NCI-H82 (cell line): ENCODE measurements at regions not wholly inside any gene's neighbourhood (a gene's known extent, or its start where the extent isn't known, plus 50 kb on each side); places are given as distances from the start of the nearest gene placed in this dataset.
"Not testable (repeated sequence)": the region's sequence is repeated elsewhere in the genome, so short reads cannot be mapped to it uniquely, and the experiment has no call there.

Experiments
- DNase-seq: peaks from one replicate; lab custom pipeline; 2025; lab: John Stamatoyannopoulos, UW

- DNase-seq = not testable (repeated sequence)
Observed at GRCh38 chr5:154588833-154589425, 110.9 kb upstream of the HAND1 start.

- DNase-seq = no peak
Observed at GRCh38 chr5:154588091-154588774, 110.2 kb upstream of the HAND1 start.

- DNase-seq = no peak
Observed at GRCh38 chr5:154587123-154588026, 109.3 kb upstream of the HAND1 start.

GRCh38 chr5:154583671-154584177, 105.7 kb upstream of the HAND1 start:
- DNase-seq = no peak

- no peak for DNase-seq
Observed at GRCh38 chr5:154580422-154580821, 102.4 kb upstream of the HAND1 start.

- DNase-seq = no peak
Observed at GRCh38 chr5:154577416-154577815, 99.4 kb upstream of the HAND1 start.

GRCh38 chr5:154576429-154576806, 98.4 kb upstream of the HAND1 start:
- peak; percentile 48 for DNase-seq

- DNase-seq = peak; percentile 10
Observed at GRCh38 chr5:154575546-154576428, 97.8 kb upstream of the HAND1 start.

GRCh38 chr5:154573011-154573410, 95.0 kb upstream of the HAND1 start:
- DNase-seq = no peak

GRCh38 chr5:154571325-154572035, 93.5 kb upstream of the HAND1 start:
- DNase-seq = no peak

- no peak for DNase-seq
Observed at GRCh38 chr5:154570572-154571324, 92.7 kb upstream of the HAND1 start.

GRCh38 chr5:154568589-154568988, 90.6 kb upstream of the HAND1 start:
- no peak for DNase-seq

- DNase-seq = peak; percentile 46
Observed at GRCh38 chr5:154567155-154567554, 89.1 kb upstream of the HAND1 start.

- DNase-seq = no peak
Observed at GRCh38 chr5:154566146-154566680, 88.2 kb upstream of the HAND1 start.

GRCh38 chr5:154565123-154565522, 87.1 kb upstream of the HAND1 start:
- DNase-seq = no peak

- no peak for DNase-seq
Observed at GRCh38 chr5:154562244-154562880, 84.3 kb upstream of the HAND1 start.

GRCh38 chr5:154559398-154560276, 81.6 kb upstream of the HAND1 start:
- no peak for DNase-seq

GRCh38 chr5:154557548-154557947, 79.5 kb upstream of the HAND1 start:
- DNase-seq = no peak
